ENCODE measurements at regions not wholly inside any gene's neighbourhood (a gene's known extent, or its start where the extent isn't known, plus 50 kb on each side); places are given as distances from the start of the nearest gene placed in this dataset.

GRCh38 chr6:84521511-84521910 lies 242.9 kb downstream of the TBX18 start:
- DNase-seq, result no peak

GRCh38 chr6:84517741-84518530 lies 246.5 kb downstream of the TBX18 start:
- DNase-seq, result no peak

DNA sequence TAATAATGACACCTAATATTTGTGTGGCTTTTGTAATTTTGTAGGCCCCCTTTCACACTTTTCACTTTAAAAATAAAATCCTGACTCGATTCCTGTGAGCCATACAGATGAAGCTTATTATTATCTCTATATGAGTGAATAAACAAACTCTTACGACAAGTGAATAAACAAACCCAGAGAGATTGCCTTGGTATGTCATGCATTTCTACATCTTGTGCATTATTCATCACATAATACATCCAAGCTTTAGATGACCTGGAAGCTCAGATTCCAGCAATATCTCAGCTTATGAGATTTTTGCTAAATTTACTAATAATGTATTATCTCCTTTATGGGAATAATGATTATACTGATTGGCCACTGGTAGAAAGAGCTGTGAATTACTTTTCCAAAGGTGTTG lies 248.2 kb downstream of the TBX18 start:
- DNase-seq, result no peak

DNA sequence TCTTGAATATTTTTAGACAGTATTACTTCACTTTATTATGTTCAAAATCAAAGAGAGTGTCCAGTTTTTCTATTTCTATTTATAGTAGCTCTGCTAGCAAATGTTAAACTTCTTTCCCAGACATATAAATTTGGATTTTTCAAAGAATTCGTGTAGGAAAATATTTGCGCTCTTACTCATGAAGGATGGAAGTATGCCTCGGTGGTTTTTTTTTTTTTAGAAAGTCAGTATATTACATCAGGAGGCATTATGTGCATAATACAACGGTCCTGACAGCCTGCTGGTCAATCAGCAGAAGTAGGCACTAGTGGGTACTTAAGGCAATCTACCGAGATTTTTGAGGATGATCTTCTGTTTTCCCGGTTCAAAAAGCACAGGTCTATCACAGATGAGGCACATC lies 249.3 kb downstream of the TBX18 start:
- DNase-seq, result no peak

DNA sequence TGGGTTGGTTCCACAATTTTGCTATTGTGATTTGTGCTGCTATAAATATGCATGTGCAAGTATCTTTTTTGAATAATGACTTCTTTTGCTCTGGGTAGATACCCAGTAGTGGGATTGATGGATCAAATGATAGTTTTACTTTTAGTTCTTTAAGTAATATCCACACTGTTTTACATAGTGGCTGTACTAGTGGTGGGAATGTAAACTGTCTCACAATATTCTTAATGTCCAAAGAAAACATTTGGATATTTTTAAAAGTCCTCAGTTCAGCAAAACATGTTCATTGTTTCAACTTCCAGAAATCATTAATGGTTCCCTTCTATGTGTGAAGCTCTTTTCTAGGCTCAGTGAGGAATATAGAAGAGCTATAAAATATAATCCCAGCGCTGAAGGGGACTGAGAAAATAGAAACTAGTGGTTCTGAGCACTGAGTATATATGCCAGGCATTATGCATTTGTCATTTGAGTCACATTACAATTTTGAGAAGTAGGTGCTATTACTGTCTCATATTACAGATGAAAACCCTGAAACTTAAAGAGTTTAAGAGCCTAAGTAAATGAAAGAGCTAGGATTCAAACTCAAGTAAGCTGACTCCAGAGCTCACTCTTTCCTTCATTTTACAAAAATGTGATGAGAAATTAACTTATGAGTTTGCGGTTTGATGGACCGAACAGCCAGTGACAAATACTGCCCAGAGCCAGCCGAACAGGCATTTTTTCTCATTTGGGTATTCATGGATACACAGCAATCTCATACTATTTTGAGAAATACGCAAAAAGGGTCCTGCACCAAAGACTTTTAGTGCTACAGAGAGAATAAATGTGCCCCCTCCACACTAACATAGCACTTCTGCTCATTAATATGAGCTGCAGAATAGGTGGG lies 250.1 kb downstream of the TBX18 start:
- DNase-seq, result no peak

- no peak for DNase-seq
These were observed 252.0 kb downstream of the TBX18 start for GRCh38 chr6:84512391-84512790.

DNA sequence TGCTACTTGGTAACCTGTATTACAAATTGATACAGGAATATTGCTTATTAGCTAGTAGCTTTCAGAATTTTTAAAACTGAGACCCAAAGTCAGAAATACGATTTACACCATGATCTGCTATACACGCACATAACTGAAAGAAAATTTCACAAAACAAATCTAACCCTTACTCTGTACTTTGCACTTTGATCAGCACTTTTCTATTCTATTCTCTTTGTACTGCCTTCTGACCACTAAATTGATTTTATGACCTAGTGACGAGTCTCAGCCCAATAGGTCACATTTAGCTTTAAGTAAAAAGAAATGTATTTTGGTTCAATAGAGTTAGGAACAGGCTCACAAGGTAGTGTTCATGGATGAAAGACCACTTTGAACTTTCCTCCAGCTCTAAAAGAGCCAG lies 252.5 kb downstream of the TBX18 start:
- DNase-seq, result no peak

DNA sequence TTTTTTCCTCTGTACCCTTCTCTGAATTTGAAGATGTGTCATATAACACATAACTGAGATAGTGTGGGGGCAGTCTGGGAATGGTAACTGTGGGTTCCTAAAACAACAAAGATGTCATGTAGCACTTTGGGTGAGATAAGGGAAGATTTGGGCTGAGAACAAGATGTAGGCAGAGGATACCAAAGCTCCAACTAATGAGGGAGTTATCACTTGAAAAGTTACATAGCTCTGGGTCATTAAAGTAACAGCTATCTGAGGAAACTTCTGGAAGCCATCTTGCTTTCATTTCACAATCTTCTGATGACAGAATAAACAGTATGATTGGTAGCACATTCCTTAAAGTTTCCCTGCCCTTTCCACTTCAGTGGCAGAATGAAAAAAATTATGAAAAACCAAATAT lies 255.4 kb downstream of the TBX18 start:
- no peak for DNase-seq

DNA sequence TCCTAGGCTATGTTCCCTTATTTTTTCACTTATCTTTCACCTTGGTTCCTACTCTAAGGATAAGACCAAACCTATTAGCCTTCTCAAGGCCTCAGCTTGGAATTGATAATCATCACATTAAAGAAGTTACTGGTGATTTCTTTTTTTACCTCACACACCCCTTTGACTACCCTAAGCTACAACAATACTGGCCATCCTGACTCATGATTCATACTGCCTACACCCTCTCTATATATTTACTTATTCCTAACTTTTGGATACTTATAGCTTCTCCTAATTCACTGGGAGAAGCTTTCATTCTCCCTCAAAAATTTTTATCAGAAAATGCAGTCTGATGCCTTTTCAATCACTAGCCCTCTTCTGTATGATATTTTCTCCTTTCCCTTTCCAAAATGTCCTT lies 256.1 kb downstream of the TBX18 start:
- DNase-seq, result no peak

- DNase-seq, result no peak
These were observed 260.4 kb downstream of the TBX18 start for GRCh38 chr6:84504025-84504424.

DNA sequence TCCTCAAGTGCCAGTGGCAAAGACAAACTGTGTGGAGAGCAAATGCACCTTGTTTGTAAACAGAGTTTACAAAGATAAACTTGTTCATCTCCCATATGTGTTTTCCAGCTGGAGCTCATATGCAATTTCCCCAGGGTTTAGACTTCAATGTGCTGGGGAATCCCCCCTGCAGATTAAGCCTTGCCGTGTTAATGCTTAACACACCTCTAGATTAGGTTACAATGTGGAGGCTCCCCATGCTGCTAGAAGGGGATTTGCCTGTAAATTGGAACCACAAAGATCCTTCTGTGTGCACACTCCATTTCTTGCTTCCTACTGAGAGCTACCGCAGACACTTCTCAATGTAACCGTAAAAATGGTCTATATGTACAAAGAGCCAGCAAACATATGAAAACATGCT lies 263.1 kb downstream of the TBX18 start:
- DNase-seq, result no peak

DNA sequence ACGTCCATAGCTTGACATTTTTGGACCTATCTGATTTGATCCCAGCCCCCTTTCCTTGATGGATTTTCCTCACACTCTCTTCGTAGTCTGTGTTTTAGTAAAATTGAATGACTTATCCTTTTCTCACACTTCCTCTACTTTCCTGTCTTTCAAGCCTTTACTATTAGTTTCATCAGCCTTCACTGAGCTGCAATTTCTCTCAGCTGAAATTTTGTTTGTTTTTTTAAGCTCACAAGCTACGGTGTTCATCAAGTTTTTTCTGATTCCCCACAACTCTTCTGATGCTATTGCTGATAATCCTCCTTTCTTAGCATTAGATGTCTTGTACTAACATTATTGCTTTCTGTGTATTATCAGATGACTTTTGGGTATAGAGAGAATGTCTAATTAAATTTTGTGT lies 263.7 kb downstream of the TBX18 start:
- no peak for DNase-seq

GRCh38 chr6:84498905-84499304 lies 265.5 kb downstream of the TBX18 start:
- DNase-seq, result no peak

DNA sequence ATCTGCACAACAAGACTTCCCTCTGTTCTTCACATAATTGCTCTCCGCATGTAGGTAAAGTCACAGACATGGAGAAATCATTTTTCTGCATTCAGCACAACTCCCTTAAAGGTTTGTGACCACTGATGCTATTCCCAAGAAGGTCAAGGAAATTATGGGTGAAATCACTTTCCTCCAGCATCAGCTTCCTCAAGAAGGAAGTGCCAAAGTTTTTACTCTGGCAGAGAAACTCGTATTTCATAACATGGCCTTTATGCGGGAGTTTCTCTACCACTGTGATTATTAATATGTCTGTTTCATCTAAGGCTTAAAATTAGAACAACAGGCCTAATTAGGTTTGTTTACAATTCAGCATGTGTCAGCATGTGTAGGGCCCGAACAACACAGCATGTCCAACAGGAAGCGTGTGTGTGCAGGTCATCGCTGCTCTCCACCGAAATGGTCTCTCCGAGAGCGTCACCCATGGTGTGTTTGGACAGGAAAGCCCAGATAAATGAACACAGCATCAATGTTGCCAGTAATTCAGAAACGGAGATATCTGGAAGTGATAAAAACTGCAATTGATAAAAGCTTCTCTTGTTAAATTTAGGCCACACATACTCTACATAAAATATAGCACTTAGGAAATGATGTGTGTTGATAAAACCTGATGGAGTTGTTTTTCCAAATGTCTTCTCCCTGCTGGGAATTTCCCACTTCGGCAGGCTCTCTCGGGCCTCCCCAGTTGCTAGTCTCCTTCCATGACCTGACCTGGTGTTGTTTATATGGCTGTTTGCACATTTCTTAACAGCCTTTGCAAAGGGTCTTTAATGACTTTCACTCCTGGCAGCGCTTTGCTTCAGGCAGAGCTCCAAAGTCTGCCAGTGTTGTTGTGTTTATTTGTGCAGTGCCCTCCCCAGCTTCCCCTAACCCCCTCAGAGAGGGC lies 265.1 kb upstream of the CEP162 start:
- DNase-seq, result no peak

DNA sequence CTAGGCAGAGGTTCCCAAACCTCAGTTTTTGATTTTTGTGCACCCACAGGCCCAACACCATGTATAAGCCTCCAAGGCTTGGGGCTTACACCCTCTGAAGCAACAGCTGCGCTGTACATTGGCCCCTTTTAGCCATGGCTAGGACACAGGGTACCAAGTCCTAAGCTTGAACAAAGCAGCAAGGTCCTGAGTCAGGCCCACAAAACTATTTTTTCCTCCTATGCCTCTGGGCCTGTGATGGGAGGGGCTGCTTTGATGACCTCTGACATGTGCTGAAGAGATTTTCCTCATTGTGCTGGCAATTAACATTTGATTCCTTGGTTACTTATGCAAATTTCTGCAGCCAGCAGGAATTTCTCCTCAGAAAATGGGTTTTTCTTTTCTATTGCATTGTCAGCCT lies 262.2 kb upstream of the CEP162 start:
- no peak for DNase-seq

DNA sequence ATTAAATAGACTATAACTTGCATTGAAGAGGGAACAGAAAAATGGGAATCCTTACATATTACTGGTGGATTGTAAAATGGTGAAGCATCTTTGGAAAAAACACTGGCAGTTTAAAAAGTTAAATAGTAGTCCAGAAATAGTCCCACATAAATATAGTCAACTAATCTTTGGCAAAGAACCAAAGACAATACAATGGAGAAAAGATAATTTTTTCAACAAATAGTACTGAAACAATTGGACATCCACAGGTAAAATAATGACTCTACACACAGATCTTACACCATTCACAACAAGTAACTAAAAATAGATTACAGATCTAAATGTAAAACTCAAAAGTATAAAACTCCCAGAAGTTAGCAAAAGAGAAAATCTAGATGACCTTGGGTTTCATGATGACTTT lies 259.1 kb upstream of the CEP162 start:
- no peak for DNase-seq

GRCh38 chr6:84469144-84469543 lies 241.7 kb upstream of the CEP162 start:
- DNase-seq, result no peak

DNA sequence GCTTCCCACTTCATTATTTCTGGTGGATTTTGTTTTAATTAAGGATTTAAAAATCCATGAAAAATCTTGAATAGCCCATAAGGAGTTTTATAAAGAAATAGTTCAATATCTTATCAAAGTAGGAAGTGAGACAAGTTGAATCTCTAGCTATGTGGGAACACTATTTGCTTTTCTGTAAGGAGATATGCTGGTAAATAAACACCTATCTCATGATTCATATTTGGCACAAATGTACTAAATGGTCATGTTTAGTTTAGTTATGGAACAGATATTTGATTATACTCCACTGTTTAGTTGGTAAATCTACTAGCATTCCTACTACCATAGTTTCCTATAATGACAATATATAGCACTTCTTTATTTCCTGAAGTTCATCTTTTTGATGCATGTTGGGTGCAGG lies 239.9 kb upstream of the CEP162 start:
- no peak for DNase-seq

DNA sequence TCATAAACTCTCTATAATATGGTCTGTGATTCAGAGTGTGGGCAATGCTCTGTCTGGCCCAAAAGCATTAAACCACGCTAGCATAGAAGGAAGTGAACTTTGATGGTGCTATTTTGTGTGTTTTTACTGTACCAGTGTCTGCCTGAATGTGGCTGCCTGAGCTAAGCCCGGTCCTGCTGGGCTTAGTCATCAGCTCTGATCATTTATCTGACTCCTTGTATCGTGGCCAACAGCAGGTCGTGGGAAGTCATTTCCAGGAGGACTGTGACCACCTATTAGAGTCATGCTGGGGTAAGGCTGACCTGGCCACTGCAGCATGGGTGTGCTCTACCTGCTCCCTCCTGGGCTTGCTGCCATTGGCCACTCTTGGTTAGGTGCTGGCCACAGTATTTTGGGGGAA lies 239.1 kb upstream of the CEP162 start:
- no peak for DNase-seq

GRCh38 chr6:84464471-84464870 lies 237.0 kb upstream of the CEP162 start:
- DNase-seq, result no peak

DNA sequence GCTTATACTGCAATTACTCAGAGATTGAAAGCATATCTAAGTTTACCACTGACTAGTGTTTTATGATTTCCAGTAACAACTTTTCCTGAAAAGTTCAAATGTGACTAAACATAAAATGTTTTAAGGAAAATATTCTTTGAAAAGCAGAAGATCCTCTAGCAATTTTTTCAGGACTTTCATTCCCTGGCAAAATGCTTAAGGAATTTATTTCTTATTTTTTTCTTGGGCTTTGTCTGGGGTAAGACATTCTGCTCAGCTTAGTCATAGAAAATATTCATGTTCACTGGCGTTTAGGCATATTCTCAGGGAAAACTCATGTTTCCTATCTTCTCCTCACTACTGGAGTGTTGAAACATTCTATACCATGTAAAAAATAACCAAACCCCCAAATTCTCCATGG lies 235.3 kb upstream of the CEP162 start:
- no peak for DNase-seq

DNA sequence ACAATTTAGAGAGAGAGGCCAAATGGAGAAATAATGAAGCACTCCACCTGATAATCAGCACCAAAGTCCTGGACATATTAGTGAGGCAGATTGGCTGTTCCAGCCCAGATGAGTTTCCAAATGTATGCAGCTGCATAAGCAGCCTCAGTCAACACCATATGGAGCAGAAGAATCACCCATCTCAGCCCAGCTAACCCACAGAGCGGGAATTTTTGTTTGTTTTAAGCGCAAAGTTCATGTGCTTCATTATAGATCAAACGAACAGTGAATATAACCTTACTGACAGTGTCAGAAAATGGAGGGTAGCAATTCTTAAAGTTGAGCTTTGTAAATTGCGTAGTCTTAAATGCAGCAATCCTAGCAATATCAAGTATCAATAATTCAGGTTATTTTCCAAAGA lies 234.0 kb upstream of the CEP162 start:
- no peak for DNase-seq

- no peak for DNase-seq
These were observed 233.0 kb upstream of the CEP162 start for GRCh38 chr6:84460491-84460890.
